ENCODE measurements at regions not wholly inside any gene's neighbourhood (a gene's known extent, or its start where the extent isn't known, plus 50 kb on each side); places are given as distances from the start of the nearest gene placed in this dataset.

- no peaks in the 10 kb centered on the region for H3K36me3 ChIP-seq (ENCODE audit: insufficient read depth, low read length)
- ChIA-PET POLR2A (no interaction called here), CTCF (no interaction called here)
- no peak overlapping the region for H3K27ac Mint-ChIP-seq
- H3K4me1 ChIP-seq (ENCODE audit: insufficient read depth, low read length) = no peaks in the 10 kb centered on the region
- intact Hi-C loops (cut with DNase I, micrococcal nuclease) = no loop called here
- no peak for TF ChIP-seq CTCF (IDR thresholded peaks at IDR 0.05)
- ATAC-seq (ENCODE audit: poor library complexity) (no peak), DNase-seq (no peak)
- no peak overlapping the region for H3K4me3 Mint-ChIP-seq
- no peaks in the 10 kb centered on the region for H3K27me3 ChIP-seq (ENCODE audit: control insufficient read depth in 1 of 2, insufficient read depth in 2 of 2, low read length in 2 of 2)
- H3K9me3 ChIP-seq (ENCODE audit: control insufficient read depth in 1 of 2, insufficient read depth in 1 of 2, low read length in 2 of 2) = no peaks in the 10 kb centered on the region
- H3K36me3 Mint-ChIP-seq (ENCODE audit: low read depth) = no peaks in the 10 kb centered on the region
- H3K27me3 Mint-ChIP-seq = no peaks in the 10 kb centered on the region
- H3K4me1 Mint-ChIP-seq (ENCODE audit: low read depth) = no peaks in the 10 kb centered on the region
- no peak overlapping the region for H3K4me3 ChIP-seq (ENCODE audit: low read length)
- H3K9me3 Mint-ChIP-seq = peaks cover 2% of the 10 kb centered on the region
- H3K27ac ChIP-seq (ENCODE audit: low read depth in 1 of 2, low read length in 2 of 2) = no peak overlapping the region
Measured at GRCh38 chr11:80603472-80603871, 1162.6 kb upstream of the TENM4 start.

GRCh38 chr11:80598905-80599304 is 1158.1 kb upstream of the TENM4 start:
- H3K27ac Mint-ChIP-seq = no peak overlapping the region
- intact Hi-C loops (cut with DNase I, micrococcal nuclease) = no loop called here
- no peak overlapping the region for H3K4me3 ChIP-seq (ENCODE audit: low read length)
- peaks cover 2% of the 10 kb centered on the region for H3K9me3 Mint-ChIP-seq
- H3K27me3 ChIP-seq (ENCODE audit: control insufficient read depth in 1 of 2, insufficient read depth in 2 of 2, low read length in 2 of 2) = no peaks in the 10 kb centered on the region
- no peaks in the 10 kb centered on the region for H3K36me3 Mint-ChIP-seq (ENCODE audit: low read depth)
- H3K4me1 ChIP-seq (ENCODE audit: insufficient read depth, low read length) = no peaks in the 10 kb centered on the region
- no peaks in the 10 kb centered on the region for H3K36me3 ChIP-seq (ENCODE audit: insufficient read depth, low read length)
- TF ChIP-seq CTCF (IDR thresholded peaks at IDR 0.05) = no peak
- no peak overlapping the region for H3K4me3 Mint-ChIP-seq
- H3K4me1 Mint-ChIP-seq (ENCODE audit: low read depth) = no peaks in the 10 kb centered on the region
- DNase-seq = no peak
- no peak overlapping the region for H3K27ac ChIP-seq (ENCODE audit: low read depth in 1 of 2, low read length in 2 of 2)
- H3K9me3 ChIP-seq (ENCODE audit: control insufficient read depth in 1 of 2, insufficient read depth in 1 of 2, low read length in 2 of 2) = peaks cover 0 to 4% of the 10 kb centered on the region in 2 experiments
- no peaks in the 10 kb centered on the region for H3K27me3 Mint-ChIP-seq
- no peak for ATAC-seq (ENCODE audit: poor library complexity)
- POLR2A ChIA-PET = no interaction called here
- CTCF ChIA-PET = no interaction called here

- intact Hi-C loops (cut with DNase I, micrococcal nuclease) = no loop called here
- H3K9me3 ChIP-seq (ENCODE audit: control insufficient read depth in 1 of 2, insufficient read depth in 1 of 2, low read length in 2 of 2) = peaks cover 0 to 4% of the 10 kb centered on the region in 2 experiments
- H3K9me3 Mint-ChIP-seq = peaks cover 2% of the 10 kb centered on the region
- no peaks in the 10 kb centered on the region for H3K27me3 Mint-ChIP-seq
- H3K4me3 Mint-ChIP-seq = no peak overlapping the region
- H3K27ac ChIP-seq (ENCODE audit: low read depth in 1 of 2, low read length in 2 of 2) = no peak overlapping the region
- H3K36me3 Mint-ChIP-seq (ENCODE audit: low read depth) = no peaks in the 10 kb centered on the region
- no peak overlapping the region for H3K4me3 ChIP-seq (ENCODE audit: low read length)
- no peak for TF ChIP-seq CTCF (IDR thresholded peaks at IDR 0.05)
- ChIA-PET CTCF (no interaction called here), POLR2A (no interaction called here)
- ATAC-seq (ENCODE audit: poor library complexity) (no peak), DNase-seq (no peak)
- no peaks in the 10 kb centered on the region for H3K27me3 ChIP-seq (ENCODE audit: control insufficient read depth in 1 of 2, insufficient read depth in 2 of 2, low read length in 2 of 2)
- no peaks in the 10 kb centered on the region for H3K4me1 Mint-ChIP-seq (ENCODE audit: low read depth)
- H3K36me3 ChIP-seq (ENCODE audit: insufficient read depth, low read length) = no peaks in the 10 kb centered on the region
- H3K4me1 ChIP-seq (ENCODE audit: insufficient read depth, low read length) = no peaks in the 10 kb centered on the region
- H3K27ac Mint-ChIP-seq = no peak overlapping the region
Measured at GRCh38 chr11:80596291-80596810, 1155.5 kb upstream of the TENM4 start.

All from CD4-positive, alpha-beta T cell (primary cell).